Panc1 (cell line): ENCODE measurements at regions not wholly inside any gene's neighbourhood (a gene's known extent, or its start where the extent isn't known, plus 50 kb on each side); places are given as distances from the start of the nearest gene placed in this dataset.

Experiments used
- ATAC-seq: fragments of 200-7000 bp; cut with Tn5 transposase; 2 replicates; pipeline ENCODE4 v1.9.1; 2020; ENCODE audit warnings: mild to moderate bottlenecking, moderate library complexity
- BruUV-seq: library from RNA; stranded (reverse); fragments of 400-500 nt; replicated peaks from 2 replicates; lab custom pipeline; 2021; lab: Mats Ljungman, UMichigan
- CTCF ChIA-PET: fragments of 300-600 bp; sonication (Branson Sonifier 250); formaldehyde crosslinking; loops from one replicate; lab custom pipeline; 2022; ENCODE audit warnings: antibody characterized with exemption; lab: Charles Lee
- POLR2A ChIA-PET: fragments of 300-600 bp; sonication (Branson Sonifier 250); formaldehyde crosslinking; loops from one replicate; lab custom pipeline; 2022; ENCODE audit warnings: antibody characterized with exemption; lab: Charles Lee
- DNase-seq: peaks from one replicate; pipeline ENCODE4 v3.0.0-alpha.2; 2010; ENCODE audit warnings: low read depth, low spot score
- H3K27ac ChIP-seq: 2 replicates; pipeline ENCODE4 v1.5.1; 2011; ENCODE audit warnings: mild to moderate bottlenecking, low read length, inconsistent platforms
- H3K27me3 ChIP-seq: fragments of 200-500 bp; sonication (Bioruptor generic); 2 replicates; pipeline ENCODE4 v1.6.0; 2014; ENCODE audit warnings: low read length, inconsistent platforms; ENCODE audit not compliant: control insufficient read depth, insufficient read depth
- H3K36me3 ChIP-seq: fragments of 200-500 bp; sonication (Bioruptor generic); 2 replicates; pipeline ENCODE4 v1.5.1; 2014; ENCODE audit warnings: inconsistent platforms, mild to moderate bottlenecking, low read length, moderate library complexity; ENCODE audit not compliant: control insufficient read depth, insufficient read depth
- H3K4me1 ChIP-seq: 2 replicates; pipeline ENCODE4 v1.5.1; 2011; ENCODE audit warnings: inconsistent platforms, mild to moderate bottlenecking, low read length, moderate library complexity; ENCODE audit not compliant: control insufficient read depth, insufficient read depth
- H3K4me3 ChIP-seq, 2 experiments: 2 replicates each; pipeline ENCODE4 v1.5.1; 2011 to 2012; ENCODE audit warnings: low read depth in 2 of 2, low read length in 2 of 2, mild to moderate bottlenecking in 2 of 2, inconsistent platforms in 1 of 2, moderate library complexity in 1 of 2
- H3K9me3 ChIP-seq: fragments of 200-500 bp; sonication (Bioruptor generic); 2 replicates; pipeline ENCODE4 v1.5.1; 2014; ENCODE audit warnings: low read depth, mild to moderate bottlenecking, inconsistent platforms, low read length, moderate library complexity; ENCODE audit not compliant: control insufficient read depth, insufficient read depth
- POLR2AphosphoS5 ChIP-seq: IDR thresholded peaks from 2 replicates; pipeline ENCODE4 v1.6.1; 2012; ENCODE audit warnings: mild to moderate bottlenecking, low read depth, low read length, moderate library complexity
- SIN3A ChIP-seq: IDR thresholded peaks from 2 replicates; pipeline ENCODE4 v1.6.1; 2012; ENCODE audit warnings: low read depth, mild to moderate bottlenecking, low read length, moderate library complexity, borderline replicate concordance; ENCODE audit not compliant: insufficient read depth
- TCF7L2 ChIP-seq: IDR thresholded peaks from 2 replicates; pipeline ENCODE4 v1.6.1; 2011; ENCODE audit warnings: mild to moderate bottlenecking, low read depth, low read length, inconsistent platforms
- in situ Hi-C: cut with HindIII; loops from 2 replicates; pipeline ENCODE4 v1.10.0; 2016; ENCODE audit warnings: low sequenced_read_pairs, low pct_unique_long_range_greater_than_20kb
- intact Hi-C: fragments of 100-400 bp; cut with micrococcal nuclease; formaldehyde crosslinking; loops from one replicate; pipeline ENCODE4 v1.10.0; 2022; ENCODE audit not compliant: unreplicated experiment
- TF ChIP-seq, protein P1 (sequence below), 2 experiments: IDR thresholded peaks; 2 replicates each; pipeline ENCODE4 v1.6.1; 2011 to 2012; ENCODE audit warnings: low read depth in 2 of 2, control low read depth in 1 of 2, low read length in 1 of 2, mild to moderate bottlenecking in 1 of 2, moderate library complexity in 1 of 2; ENCODE audit not compliant: insufficient read depth in 1 of 2
- TF ChIP-seq, protein P2 (sequence below): fragments of 450-650 bp; IDR thresholded peaks from 2 replicates; pipeline ENCODE4 v1.5.1; 2017; ENCODE audit warnings: mild to moderate bottlenecking

DNA sequence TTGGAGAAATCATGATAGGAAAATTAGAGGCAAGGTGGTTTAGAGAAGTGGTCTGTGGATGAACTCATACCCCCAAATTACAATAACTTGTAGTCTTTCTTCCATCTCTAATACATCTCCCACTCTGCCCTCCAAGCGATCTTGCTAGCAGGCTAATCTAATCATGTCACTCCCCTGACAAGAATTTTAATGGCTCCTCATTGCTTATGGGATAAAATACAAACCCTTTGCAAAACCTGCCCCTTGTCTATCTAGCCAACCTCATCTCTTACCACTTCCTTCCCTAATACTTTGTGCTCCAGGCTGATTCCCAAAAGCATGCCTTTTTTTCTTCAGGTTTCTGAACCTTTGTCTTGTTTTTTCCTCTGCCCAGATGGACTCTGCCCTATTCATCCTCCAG lies 71.3 kb upstream of the LRRN2 start:
- Histone ChIP-seq H3K27ac (no peak overlapping the region), H3K4me3 (no peak overlapping the region), H3K9me3 (no peaks in the 10 kb centered on the region), H3K27me3 (peaks cover 8% of the 10 kb centered on the region; the same call in 1 of the 2 replicates), H3K4me1 (no peaks in the 10 kb centered on the region), H3K36me3 (no peaks in the 10 kb centered on the region)
- in situ Hi-C loops = no loop called here
- intact Hi-C loops = no loop called here
- TF ChIP-seq, protein P1, sequence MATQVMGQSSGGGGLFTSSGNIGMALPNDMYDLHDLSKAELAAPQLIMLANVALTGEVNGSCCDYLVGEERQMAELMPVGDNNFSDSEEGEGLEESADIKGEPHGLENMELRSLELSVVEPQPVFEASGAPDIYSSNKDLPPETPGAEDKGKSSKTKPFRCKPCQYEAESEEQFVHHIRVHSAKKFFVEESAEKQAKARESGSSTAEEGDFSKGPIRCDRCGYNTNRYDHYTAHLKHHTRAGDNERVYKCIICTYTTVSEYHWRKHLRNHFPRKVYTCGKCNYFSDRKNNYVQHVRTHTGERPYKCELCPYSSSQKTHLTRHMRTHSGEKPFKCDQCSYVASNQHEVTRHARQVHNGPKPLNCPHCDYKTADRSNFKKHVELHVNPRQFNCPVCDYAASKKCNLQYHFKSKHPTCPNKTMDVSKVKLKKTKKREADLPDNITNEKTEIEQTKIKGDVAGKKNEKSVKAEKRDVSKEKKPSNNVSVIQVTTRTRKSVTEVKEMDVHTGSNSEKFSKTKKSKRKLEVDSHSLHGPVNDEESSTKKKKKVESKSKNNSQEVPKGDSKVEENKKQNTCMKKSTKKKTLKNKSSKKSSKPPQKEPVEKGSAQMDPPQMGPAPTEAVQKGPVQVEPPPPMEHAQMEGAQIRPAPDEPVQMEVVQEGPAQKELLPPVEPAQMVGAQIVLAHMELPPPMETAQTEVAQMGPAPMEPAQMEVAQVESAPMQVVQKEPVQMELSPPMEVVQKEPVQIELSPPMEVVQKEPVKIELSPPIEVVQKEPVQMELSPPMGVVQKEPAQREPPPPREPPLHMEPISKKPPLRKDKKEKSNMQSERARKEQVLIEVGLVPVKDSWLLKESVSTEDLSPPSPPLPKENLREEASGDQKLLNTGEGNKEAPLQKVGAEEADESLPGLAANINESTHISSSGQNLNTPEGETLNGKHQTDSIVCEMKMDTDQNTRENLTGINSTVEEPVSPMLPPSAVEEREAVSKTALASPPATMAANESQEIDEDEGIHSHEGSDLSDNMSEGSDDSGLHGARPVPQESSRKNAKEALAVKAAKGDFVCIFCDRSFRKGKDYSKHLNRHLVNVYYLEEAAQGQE (IDR thresholded peaks at IDR 0.05; ENCODE audit: insufficient read depth in 1 of 2, low read depth in 2 of 2, low read length in 1 of 2) = no peak
- TF ChIP-seq, protein P2, sequence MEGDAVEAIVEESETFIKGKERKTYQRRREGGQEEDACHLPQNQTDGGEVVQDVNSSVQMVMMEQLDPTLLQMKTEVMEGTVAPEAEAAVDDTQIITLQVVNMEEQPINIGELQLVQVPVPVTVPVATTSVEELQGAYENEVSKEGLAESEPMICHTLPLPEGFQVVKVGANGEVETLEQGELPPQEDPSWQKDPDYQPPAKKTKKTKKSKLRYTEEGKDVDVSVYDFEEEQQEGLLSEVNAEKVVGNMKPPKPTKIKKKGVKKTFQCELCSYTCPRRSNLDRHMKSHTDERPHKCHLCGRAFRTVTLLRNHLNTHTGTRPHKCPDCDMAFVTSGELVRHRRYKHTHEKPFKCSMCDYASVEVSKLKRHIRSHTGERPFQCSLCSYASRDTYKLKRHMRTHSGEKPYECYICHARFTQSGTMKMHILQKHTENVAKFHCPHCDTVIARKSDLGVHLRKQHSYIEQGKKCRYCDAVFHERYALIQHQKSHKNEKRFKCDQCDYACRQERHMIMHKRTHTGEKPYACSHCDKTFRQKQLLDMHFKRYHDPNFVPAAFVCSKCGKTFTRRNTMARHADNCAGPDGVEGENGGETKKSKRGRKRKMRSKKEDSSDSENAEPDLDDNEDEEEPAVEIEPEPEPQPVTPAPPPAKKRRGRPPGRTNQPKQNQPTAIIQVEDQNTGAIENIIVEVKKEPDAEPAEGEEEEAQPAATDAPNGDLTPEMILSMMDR = no peak
- no peak for TF ChIP-seq POLR2AphosphoS5
- TF ChIP-seq SIN3A = no peak
- no peak for DNase-seq
- POLR2A ChIA-PET = no interaction called here
- BruUV-seq = no TSS peak
- no peak for ATAC-seq
- CTCF ChIA-PET = no interaction called here

DNA sequence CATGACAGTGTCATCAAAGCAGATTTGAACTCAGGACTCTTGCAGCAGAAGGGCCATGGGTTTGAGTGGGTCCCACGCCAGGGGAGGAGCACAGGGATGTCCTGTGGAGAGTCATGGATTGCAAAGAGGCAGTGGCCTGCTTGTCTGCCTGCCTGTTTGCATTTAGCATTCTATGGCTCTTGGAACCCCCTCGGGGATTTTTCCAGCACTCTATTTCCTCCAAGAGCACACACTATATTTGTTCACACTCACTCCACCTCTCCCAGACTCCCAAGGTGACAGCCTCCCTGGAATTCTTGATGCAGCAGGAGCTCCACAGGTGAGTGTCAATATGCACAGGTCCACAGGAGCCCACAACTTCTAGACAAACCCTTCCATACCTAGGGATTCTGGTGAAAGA lies 73.1 kb upstream of the LRRN2 start:
- CTCF ChIA-PET = no interaction called here
- Histone ChIP-seq H3K4me3 (no peak overlapping the region), H3K4me1 (no peaks in the 10 kb centered on the region), H3K9me3 (no peaks in the 10 kb centered on the region), H3K27ac (no peak overlapping the region), H3K27me3 (peaks cover 10% of the 10 kb centered on the region; the same call in 1 of the 2 replicates), H3K36me3 (no peaks in the 10 kb centered on the region)
- TF ChIP-seq, protein P1 (IDR thresholded peaks at IDR 0.05; ENCODE audit: insufficient read depth in 1 of 2, low read depth in 2 of 2, low read length in 1 of 2) = no peak
- TF ChIP-seq, protein P2 = no peak
- TF ChIP-seq TCF7L2 (no peak), POLR2AphosphoS5 (no peak), SIN3A (no peak)
- intact Hi-C loops (no loop called here), in situ Hi-C loops (no loop called here)
- DNase-seq (no peak), ATAC-seq (no peak)
- POLR2A ChIA-PET = no interaction called here
- no TSS peak for BruUV-seq
